ENCODE measurements at regions not wholly inside any gene's neighbourhood (a gene's known extent, or its start where the extent isn't known, plus 50 kb on each side); places are given as distances from the start of the nearest gene placed in this dataset.
"Not testable (repeated sequence)": the region's sequence is repeated elsewhere in the genome, so short reads cannot be mapped to it uniquely, and the experiment has no call there.

- no peak for DNase-seq
Observed at GRCh38 chr9:21533597-21533996, 51.5 kb upstream of the IFNE start.

GRCh38 chr9:21535396-21535795 is 53.3 kb upstream of the IFNE start:
- DNase-seq: no peak

GRCh38 chr9:21542787-21543186 is 60.7 kb upstream of the IFNE start:
- DNase-seq: no peak

- DNase-seq: no peak
Observed at GRCh38 chr9:21543187-21543586, 61.1 kb upstream of the IFNE start.

GRCh38 chr9:21543816-21544215 is 61.7 kb upstream of the IFNE start:
- DNase-seq: not testable (repeated sequence)

GRCh38 chr9:21546949-21547348 is 64.8 kb upstream of the IFNE start:
- no peak for DNase-seq

GRCh38 chr9:21549251-21549765 is 67.2 kb upstream of the IFNE start:
- no peak for DNase-seq

GRCh38 chr9:21549890-21550289 is 67.8 kb upstream of the IFNE start:
- no peak for DNase-seq

GRCh38 chr9:21550392-21550791 is 68.3 kb upstream of the IFNE start:
- DNase-seq: no peak

GRCh38 chr9:21551401-21551800 is 69.3 kb upstream of the IFNE start:
- no peak for DNase-seq

- DNase-seq: no peak
Observed at GRCh38 chr9:21552244-21553170, 70.4 kb upstream of the IFNE start.

- no peak for DNase-seq
Observed at GRCh38 chr9:21553441-21553840, 71.3 kb upstream of the IFNE start.

- no peak for DNase-seq
Observed at GRCh38 chr9:21554813-21555212, 72.7 kb upstream of the IFNE start.

GRCh38 chr9:21555911-21556310 is 73.8 kb upstream of the IFNE start:
- no peak for DNase-seq

- DNase-seq: no peak
Observed at GRCh38 chr9:21556581-21557427, 74.7 kb upstream of the IFNE start.

GRCh38 chr9:21557428-21557768 is 75.3 kb upstream of the IFNE start:
- DNase-seq: no peak

- no peak for DNase-seq
Observed at GRCh38 chr9:21558079-21558478, 76.0 kb upstream of the IFNE start.

- no peak for DNase-seq
Observed at GRCh38 chr9:21558615-21559401, 76.7 kb upstream of the IFNE start.

- DNase-seq: peak; percentile 4
Observed at GRCh38 chr9:21559402-21560280, 77.5 kb upstream of the IFNE start.

GRCh38 chr9:21560281-21560745 is 78.2 kb upstream of the IFNE start:
- no peak for DNase-seq

GRCh38 chr9:21561502-21561901 is 79.4 kb upstream of the IFNE start:
- no peak for DNase-seq

GRCh38 chr9:21564175-21564574 is 82.1 kb upstream of the IFNE start:
- DNase-seq: no peak
